ENCODE measurements at regions not wholly inside any gene's neighbourhood (a gene's known extent, or its start where the extent isn't known, plus 50 kb on each side); places are given as distances from the start of the nearest gene placed in this dataset.
"Not testable (repeated sequence)": the region's sequence is repeated elsewhere in the genome, so short reads cannot be mapped to it uniquely, and the experiment has no call there.

GRCh38 chr3:174362556-174362955 is 496.6 kb upstream of the NAALADL2 start:
- DNase-seq: no peak
- Histone ChIP-seq H3F3A (ENCODE audit: low read length, unreplicated experiment) (no peaks in the 10 kb centered on the region), H3K27me3 (ENCODE audit: low read length) (no peaks in the 10 kb centered on the region), H3K79me2 (ENCODE audit: low read length) (no peaks in the 10 kb centered on the region), H2AFZ (ENCODE audit: low read length) (no peak overlapping the region), H4K20me1 (ENCODE audit: low read length) (no peaks in the 10 kb centered on the region), H3K9me2 (replicated peaks; ENCODE audit: low read length) (no peaks in the 10 kb centered on the region), H3K4me3 (ENCODE audit: low read length) (no peak overlapping the region), H3K9me3 (ENCODE audit: low read length) (no peaks in the 10 kb centered on the region), H3K4me2 (ENCODE audit: low read length) (no peak overlapping the region), H3K4me1 (ENCODE audit: insufficient read depth, low read length) (no peaks in the 10 kb centered on the region), H3K36me3 (ENCODE audit: low read depth, low read length) (no peaks in the 10 kb centered on the region), H3K27ac (ENCODE audit: low read length) (no peak overlapping the region), H3K9ac (ENCODE audit: low read length) (no peak overlapping the region)
- intact Hi-C loops (cut with micrococcal nuclease): no loop called here
- BruUV-seq (replicated peaks): no TSS peak
- TF ChIP-seq EZH2phosphoT487 (IDR thresholded peaks at IDR 0.05; ENCODE audit: borderline replicate concordance, low read length) (no peak), CTCF (conservative IDR thresholded peaks at IDR 0.05; ENCODE audit: low read depth, low read length) (no peak), EZH2 (IDR thresholded peaks at IDR 0.05; ENCODE audit: low read length, unreplicated experiment) (no peak)
- no peak for ATAC-seq
- ChIA-PET CTCF (interaction anchor here (0.7 kb wide), 1 partner anchor 45 kb away, joined by 3 read pairs; no protein-coding TSS in a partner anchor), POLR2A (ENCODE audit: unreplicated experiment) (no interaction called here)

- H2AFZ ChIP-seq (ENCODE audit: low read length): no peak overlapping the region
- no peak overlapping the region for H3K4me3 ChIP-seq (ENCODE audit: low read length)
- H3K79me2 ChIP-seq (ENCODE audit: low read length): no peaks in the 10 kb centered on the region
- intact Hi-C loops (cut with micrococcal nuclease): no loop called here
- no peaks in the 10 kb centered on the region for H3K9me3 ChIP-seq (ENCODE audit: low read length)
- ChIA-PET CTCF (no interaction called here), POLR2A (ENCODE audit: unreplicated experiment) (no interaction called here)
- ATAC-seq: no peak
- H3K27me3 ChIP-seq (ENCODE audit: low read length): no peaks in the 10 kb centered on the region
- no peak for TF ChIP-seq CTCF (conservative IDR thresholded peaks at IDR 0.05; ENCODE audit: low read depth, low read length)
- no peak for TF ChIP-seq EZH2 (IDR thresholded peaks at IDR 0.05; ENCODE audit: low read length, unreplicated experiment)
- TF ChIP-seq EZH2phosphoT487 (IDR thresholded peaks at IDR 0.05; ENCODE audit: borderline replicate concordance, low read length): no peak
- BruUV-seq (replicated peaks): no TSS peak
- DNase-seq: no peak
- H3F3A ChIP-seq (ENCODE audit: low read length, unreplicated experiment): no peaks in the 10 kb centered on the region
- no peak overlapping the region for H3K9ac ChIP-seq (ENCODE audit: low read length)
- H3K4me1 ChIP-seq (ENCODE audit: insufficient read depth, low read length): no peaks in the 10 kb centered on the region
- H3K9me2 ChIP-seq (replicated peaks; ENCODE audit: low read length): no peaks in the 10 kb centered on the region
- no peak overlapping the region for H3K4me2 ChIP-seq (ENCODE audit: low read length)
- no peaks in the 10 kb centered on the region for H3K36me3 ChIP-seq (ENCODE audit: low read depth, low read length)
- H4K20me1 ChIP-seq (ENCODE audit: low read length): no peaks in the 10 kb centered on the region
- no peak overlapping the region for H3K27ac ChIP-seq (ENCODE audit: low read length)
Measured at GRCh38 chr3:174363256-174363655, 495.9 kb upstream of the NAALADL2 start.

GRCh38 chr3:174365796-174366195 is 493.3 kb upstream of the NAALADL2 start:
- DNase-seq: no peak
- ChIA-PET POLR2A (ENCODE audit: unreplicated experiment) (no interaction called here), CTCF (no interaction called here)
- H3K27me3 ChIP-seq (ENCODE audit: low read length): no peaks in the 10 kb centered on the region
- no peaks in the 10 kb centered on the region for H3K9me3 ChIP-seq (ENCODE audit: low read length)
- H3K9me2 ChIP-seq (replicated peaks; ENCODE audit: low read length): no peaks in the 10 kb centered on the region
- no TSS peak for BruUV-seq (replicated peaks)
- no peak for ATAC-seq
- no peak for TF ChIP-seq EZH2 (IDR thresholded peaks at IDR 0.05; ENCODE audit: low read length, unreplicated experiment)
- TF ChIP-seq CTCF (conservative IDR thresholded peaks at IDR 0.05; ENCODE audit: low read depth, low read length): no peak
- TF ChIP-seq EZH2phosphoT487 (IDR thresholded peaks at IDR 0.05; ENCODE audit: borderline replicate concordance, low read length): no peak
- H3K9ac ChIP-seq (ENCODE audit: low read length): no peak overlapping the region
- H3K36me3 ChIP-seq (ENCODE audit: low read depth, low read length): no peaks in the 10 kb centered on the region
- intact Hi-C loops (cut with micrococcal nuclease): no loop called here
- no peaks in the 10 kb centered on the region for H3F3A ChIP-seq (ENCODE audit: low read length, unreplicated experiment)
- no peak overlapping the region for H2AFZ ChIP-seq (ENCODE audit: low read length)
- H3K4me3 ChIP-seq (ENCODE audit: low read length): no peak overlapping the region
- no peaks in the 10 kb centered on the region for H3K79me2 ChIP-seq (ENCODE audit: low read length)
- no peaks in the 10 kb centered on the region for H3K4me1 ChIP-seq (ENCODE audit: insufficient read depth, low read length)
- H3K4me2 ChIP-seq (ENCODE audit: low read length): no peak overlapping the region
- H3K27ac ChIP-seq (ENCODE audit: low read length): no peak overlapping the region
- H4K20me1 ChIP-seq (ENCODE audit: low read length): no peaks in the 10 kb centered on the region

- H3K4me1 ChIP-seq (ENCODE audit: insufficient read depth, low read length); ATAC-seq; H3K27me3 ChIP-seq (ENCODE audit: low read length); POLR2A ChIA-PET (ENCODE audit: unreplicated experiment); H3K36me3 ChIP-seq (ENCODE audit: low read depth, low read length); intact Hi-C loops (cut with micrococcal nuclease); H3K9me3 ChIP-seq (ENCODE audit: low read length); H3K79me2 ChIP-seq (ENCODE audit: low read length); H3K4me2 ChIP-seq (ENCODE audit: low read length); H4K20me1 ChIP-seq (ENCODE audit: low read length); H3K4me3 ChIP-seq (ENCODE audit: low read length); H3K27ac ChIP-seq (ENCODE audit: low read length); H3F3A ChIP-seq (ENCODE audit: low read length, unreplicated experiment); CTCF ChIA-PET; H2AFZ ChIP-seq (ENCODE audit: low read length); BruUV-seq (replicated peaks); H3K9me2 ChIP-seq (replicated peaks; ENCODE audit: low read length); H3K9ac ChIP-seq (ENCODE audit: low read length); DNase-seq: not testable (repeated sequence)
Measured at GRCh38 chr3:174366904-174367303, 492.2 kb upstream of the NAALADL2 start.
